Suprapubic skin (tissue), 3 donors: ENCODE measurements at regions not wholly inside any gene's neighbourhood (a gene's known extent, or its start where the extent isn't known, plus 50 kb on each side); places are given as distances from the start of the nearest gene placed in this dataset.

Experiments
- POLR2A ChIP-seq, 2 donors: fragments of 450-650 bp; IDR thresholded peaks; one replicate each; pipeline ENCODE4 v1.6.1; 2017; ENCODE audit warnings: antibody characterized with exemption in 2 of 2, mild to moderate bottlenecking in 2 of 2, moderate library complexity in 2 of 2
- TF ChIP-seq, protein P1 (sequence below), 2 donors: fragments of 200-600 bp in 1 of 2; fragments of 450-650 bp in 1 of 2; sonication (generic) in 1 of 2; IDR thresholded peaks; one replicate each; pipeline ENCODE4 v1.5.1; 2016 to 2019; ENCODE audit warnings: antibody characterized with exemption in 2 of 2, mild to moderate bottlenecking in 1 of 2, moderate library complexity in 1 of 2

DNA sequence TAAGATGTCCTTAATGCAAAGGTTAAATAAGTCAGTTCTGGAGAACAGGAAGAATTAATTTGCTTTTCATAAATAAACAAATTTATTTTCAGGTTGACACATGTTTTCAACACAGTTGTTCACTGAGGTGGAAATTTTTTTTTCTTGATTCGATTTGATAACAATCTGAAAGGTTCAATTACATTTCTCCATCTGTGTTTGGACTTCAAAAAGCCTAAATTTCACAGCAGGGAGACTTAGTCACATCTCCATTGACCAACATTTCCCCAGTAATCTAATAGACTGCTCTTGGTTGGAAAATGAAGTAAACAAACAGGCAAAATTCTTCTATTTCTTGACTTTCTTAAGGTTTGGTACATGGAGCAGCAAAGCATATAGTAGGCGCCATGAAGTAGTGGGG is 134.9 kb upstream of the CPNE8 start:
- no peak for TF ChIP-seq POLR2A (IDR thresholded peaks at IDR 0.05)
- TF ChIP-seq, protein P1, sequence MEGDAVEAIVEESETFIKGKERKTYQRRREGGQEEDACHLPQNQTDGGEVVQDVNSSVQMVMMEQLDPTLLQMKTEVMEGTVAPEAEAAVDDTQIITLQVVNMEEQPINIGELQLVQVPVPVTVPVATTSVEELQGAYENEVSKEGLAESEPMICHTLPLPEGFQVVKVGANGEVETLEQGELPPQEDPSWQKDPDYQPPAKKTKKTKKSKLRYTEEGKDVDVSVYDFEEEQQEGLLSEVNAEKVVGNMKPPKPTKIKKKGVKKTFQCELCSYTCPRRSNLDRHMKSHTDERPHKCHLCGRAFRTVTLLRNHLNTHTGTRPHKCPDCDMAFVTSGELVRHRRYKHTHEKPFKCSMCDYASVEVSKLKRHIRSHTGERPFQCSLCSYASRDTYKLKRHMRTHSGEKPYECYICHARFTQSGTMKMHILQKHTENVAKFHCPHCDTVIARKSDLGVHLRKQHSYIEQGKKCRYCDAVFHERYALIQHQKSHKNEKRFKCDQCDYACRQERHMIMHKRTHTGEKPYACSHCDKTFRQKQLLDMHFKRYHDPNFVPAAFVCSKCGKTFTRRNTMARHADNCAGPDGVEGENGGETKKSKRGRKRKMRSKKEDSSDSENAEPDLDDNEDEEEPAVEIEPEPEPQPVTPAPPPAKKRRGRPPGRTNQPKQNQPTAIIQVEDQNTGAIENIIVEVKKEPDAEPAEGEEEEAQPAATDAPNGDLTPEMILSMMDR (IDR thresholded peaks at IDR 0.05): no peak
